ENCODE measurements at regions not wholly inside any gene's neighbourhood (a gene's known extent, or its start where the extent isn't known, plus 50 kb on each side); places are given as distances from the start of the nearest gene placed in this dataset.

- CTCF ChIA-PET, result no interaction called here
- no peak for TF ChIP-seq CTCF (IDR thresholded peaks at IDR 0.05; ENCODE audit: low read depth, low read length)
- Histone ChIP-seq H3K9me3 (ENCODE audit: control insufficient read depth, insufficient read depth, low read length) (peaks cover 9% of the 10 kb centered on the region), H3K27me3 (ENCODE audit: control insufficient read depth, insufficient read depth, low read length) (no peaks in the 10 kb centered on the region), H3K4me3 (ENCODE audit: low read depth, low read length) (no peak overlapping the region), H3K27ac (ENCODE audit: low read depth, low read length) (no peak overlapping the region)
- POLR2A ChIA-PET, result no interaction called here
- no peak for DNase-seq (ENCODE audit: low read depth, low spot score)
Observed at GRCh38 chr5:29902859-29903258, 1290.6 kb upstream of the CDH6 start.

- H3K4me3 ChIP-seq (ENCODE audit: low read depth, low read length), result no peak overlapping the region
- no peaks in the 10 kb centered on the region for H3K27me3 ChIP-seq (ENCODE audit: control insufficient read depth, insufficient read depth, low read length)
- no peak for TF ChIP-seq CTCF (IDR thresholded peaks at IDR 0.05; ENCODE audit: low read depth, low read length)
- ChIA-PET POLR2A (no interaction called here), CTCF (interaction anchor here (0.6 kb wide), 1 partner anchor 253 kb away, joined by 3 read pairs; no protein-coding TSS in a partner anchor)
- peaks cover 9% of the 10 kb centered on the region for H3K9me3 ChIP-seq (ENCODE audit: control insufficient read depth, insufficient read depth, low read length)
- H3K27ac ChIP-seq (ENCODE audit: low read depth, low read length), result no peak overlapping the region
- DNase-seq (ENCODE audit: low read depth, low spot score), result no peak
Observed at GRCh38 chr5:29899583-29899982, 1293.9 kb upstream of the CDH6 start.

DNA sequence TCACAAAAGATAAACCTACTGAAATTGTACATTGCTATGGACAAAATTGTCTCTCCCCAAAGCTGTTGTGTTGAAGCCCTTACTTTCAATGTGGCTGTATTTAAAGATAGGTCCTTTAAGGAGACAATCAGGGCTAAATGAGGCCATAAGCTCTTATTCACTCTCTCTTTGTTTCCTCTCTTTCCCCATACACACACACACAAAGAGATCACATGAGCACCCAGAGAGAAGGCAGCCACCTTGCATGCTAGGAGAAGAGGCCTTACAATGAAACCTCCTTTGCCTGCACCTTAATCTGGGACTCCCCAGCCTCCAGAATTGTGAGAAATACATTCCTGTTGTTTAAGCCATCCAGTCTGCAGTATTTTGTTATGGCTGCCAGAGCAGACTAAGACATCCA, 1295.6 kb upstream of the CDH6 start:
- H3K9me3 ChIP-seq (ENCODE audit: control insufficient read depth, insufficient read depth, low read length), result peaks cover 6% of the 10 kb centered on the region
- POLR2A ChIA-PET, result no interaction called here

DNA sequence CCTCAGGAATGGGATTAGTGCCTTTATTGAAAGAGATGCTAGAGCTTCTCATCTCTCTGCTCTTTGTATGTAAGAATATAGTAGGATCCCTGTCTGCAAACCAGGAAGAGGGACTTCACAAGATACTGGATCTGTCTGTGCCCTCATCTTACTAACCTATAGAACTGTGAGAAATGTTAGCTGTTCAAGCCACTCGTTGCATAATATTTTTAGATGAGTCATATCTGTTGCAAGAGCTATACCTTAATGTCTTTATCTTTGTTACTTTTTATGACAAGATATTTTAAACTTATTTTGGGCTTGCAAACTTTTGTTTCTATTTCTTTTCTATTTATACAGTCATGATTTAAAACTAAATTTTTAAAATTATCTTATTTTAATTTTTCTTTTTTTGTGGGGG, 1296.8 kb upstream of the CDH6 start:
- DNase-seq (ENCODE audit: low read depth, low spot score), result no peak
- Histone ChIP-seq H3K4me3 (ENCODE audit: low read depth, low read length) (no peak overlapping the region), H3K27ac (ENCODE audit: low read depth, low read length) (no peak overlapping the region), H3K27me3 (ENCODE audit: control insufficient read depth, insufficient read depth, low read length) (no peaks in the 10 kb centered on the region), H3K9me3 (ENCODE audit: control insufficient read depth, insufficient read depth, low read length) (peaks cover 6% of the 10 kb centered on the region)
- POLR2A ChIA-PET, result no interaction called here
- CTCF ChIA-PET, result no interaction called here
- no peak for TF ChIP-seq CTCF (IDR thresholded peaks at IDR 0.05; ENCODE audit: low read depth, low read length)

More for the DNA sequence above, 1295.6 kb upstream of the CDH6 start:
- Histone ChIP-seq H3K27ac (ENCODE audit: low read depth, low read length) (no peak overlapping the region), H3K4me3 (ENCODE audit: low read depth, low read length) (no peak overlapping the region), H3K27me3 (ENCODE audit: control insufficient read depth, insufficient read depth, low read length) (no peaks in the 10 kb centered on the region)
- TF ChIP-seq CTCF (IDR thresholded peaks at IDR 0.05; ENCODE audit: low read depth, low read length), result no peak
- no peak for DNase-seq (ENCODE audit: low read depth, low spot score)
- CTCF ChIA-PET, result no interaction called here

DNA sequence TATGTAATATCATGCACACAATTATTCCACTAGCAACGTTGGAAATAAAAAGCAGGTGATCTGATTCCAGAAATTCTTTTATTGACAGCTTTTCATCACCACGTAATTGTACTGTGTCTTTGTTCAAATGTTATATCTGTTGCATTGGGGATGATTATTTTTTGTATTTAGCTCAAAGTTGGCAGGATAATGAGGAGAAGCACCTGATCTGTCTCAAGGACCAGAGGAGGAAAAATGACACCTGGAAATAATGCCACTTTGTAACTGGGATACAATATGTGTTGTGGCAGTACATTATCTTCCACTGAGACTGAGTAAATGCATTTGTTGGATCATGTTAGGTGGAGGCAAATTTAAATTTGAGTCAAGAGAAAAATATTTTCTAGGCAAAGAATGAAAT, 1298.8 kb upstream of the CDH6 start:
- H3K27ac ChIP-seq (ENCODE audit: low read depth, low read length), result no peak overlapping the region
- CTCF ChIA-PET, result no interaction called here

More for the DNA sequence above, 1298.8 kb upstream of the CDH6 start:
- Histone ChIP-seq H3K27me3 (ENCODE audit: control insufficient read depth, insufficient read depth, low read length) (no peaks in the 10 kb centered on the region), H3K4me3 (ENCODE audit: low read depth, low read length) (no peak overlapping the region), H3K9me3 (ENCODE audit: control insufficient read depth, insufficient read depth, low read length) (peaks cover 6% of the 10 kb centered on the region)
- no peak for DNase-seq (ENCODE audit: low read depth, low spot score)
- no peak for TF ChIP-seq CTCF (IDR thresholded peaks at IDR 0.05; ENCODE audit: low read depth, low read length)
- POLR2A ChIA-PET, result no interaction called here
